Bronchial epithelial cell (primary cell): ENCODE measurements at regions not wholly inside any gene's neighbourhood (a gene's known extent, or its start where the extent isn't known, plus 50 kb on each side); places are given as distances from the start of the nearest gene placed in this dataset.

ENCODE experiments used
- DNase-seq: peaks from one replicate; pipeline ENCODE4 v3.0.0-alpha.2; 2010; ENCODE audit warnings: low read depth
- FAIRE-seq: peaks from 2 replicates; lab custom pipeline; 2011; peaks lifted over from hg19 to GRCh38; lab: Jason Lieb, UNC
- H3K27me3 ChIP-seq: 2 replicates; pipeline ENCODE4 v1.5.1; 2011; ENCODE audit warnings: low read length; ENCODE audit not compliant: control insufficient read depth, insufficient read depth
- H3K36me3 ChIP-seq: 2 replicates; pipeline ENCODE4 v1.5.1; 2011; ENCODE audit warnings: low read length; ENCODE audit not compliant: control insufficient read depth, insufficient read depth
- H3K4me3 ChIP-seq: 2 replicates; pipeline ENCODE4 v1.5.1; 2011; ENCODE audit warnings: mild to moderate bottlenecking, low read depth, low read length, control low read depth
- CTCF ChIP-seq: IDR thresholded peaks from 2 replicates; pipeline ENCODE4 v1.5.1; 2011; ENCODE audit warnings: mild to moderate bottlenecking, moderate library complexity, low read length, control low read depth, inconsistent platforms; ENCODE audit not compliant: insufficient read depth, severe bottlenecking

- Histone ChIP-seq H3K27me3 (no peaks in the 10 kb centered on the region), H3K4me3 (no peak overlapping the region), H3K36me3 (no peaks in the 10 kb centered on the region)
- FAIRE-seq (no peak), DNase-seq (no peak)
- no peak for TF ChIP-seq CTCF
Measured at GRCh38 chr1:24258735-24259424, 60.3 kb upstream of the GRHL3 start.

- no peaks in the 10 kb centered on the region for H3K27me3 ChIP-seq
- H3K4me3 ChIP-seq, result no peak overlapping the region
- no peak for DNase-seq
- FAIRE-seq, result peak; percentile 88
- no peak for TF ChIP-seq CTCF
- no peaks in the 10 kb centered on the region for H3K36me3 ChIP-seq
Measured at GRCh38 chr1:24257373-24257772, 61.8 kb upstream of the GRHL3 start.

- no peak for TF ChIP-seq CTCF
- FAIRE-seq (no peak), DNase-seq (no peak)
- H3K27me3 ChIP-seq, result no peaks in the 10 kb centered on the region
- no peaks in the 10 kb centered on the region for H3K36me3 ChIP-seq
- no peak overlapping the region for H3K4me3 ChIP-seq
Measured at GRCh38 chr1:24256687-24257086, 62.5 kb upstream of the GRHL3 start.

- no peak for TF ChIP-seq CTCF
- no peak for FAIRE-seq
- no peak for DNase-seq
- H3K36me3 ChIP-seq, result no peaks in the 10 kb centered on the region
- no peak overlapping the region for H3K4me3 ChIP-seq
- H3K27me3 ChIP-seq, result no peaks in the 10 kb centered on the region
Measured at GRCh38 chr1:24255226-24255625, 63.9 kb upstream of the GRHL3 start.

GRCh38 chr1:24254783-24255182, 64.4 kb upstream of the GRHL3 start:
- DNase-seq, result no peak
- Histone ChIP-seq H3K27me3 (no peaks in the 10 kb centered on the region), H3K36me3 (no peaks in the 10 kb centered on the region), H3K4me3 (no peak overlapping the region)
- no peak for TF ChIP-seq CTCF
- no peak for FAIRE-seq

- FAIRE-seq, result no peak
Measured at GRCh38 chr1:24253571-24253970, 65.6 kb upstream of the GRHL3 start.

More at GRCh38 chr1:24253571-24253970, 65.6 kb upstream of the GRHL3 start:
- Histone ChIP-seq H3K4me3 (no peak overlapping the region), H3K36me3 (no peaks in the 10 kb centered on the region), H3K27me3 (no peaks in the 10 kb centered on the region)
- no peak for TF ChIP-seq CTCF
- DNase-seq, result no peak
